IMR-90 (cell line): ENCODE measurements at regions not wholly inside any gene's neighbourhood (a gene's known extent, or its start where the extent isn't known, plus 50 kb on each side); places are given as distances from the start of the nearest gene placed in this dataset.

Experiments used
- ATAC-seq: fragments of 200-7000 bp; cut with Tn5 transposase; 2 replicates; pipeline ENCODE4 v1.9.1; 2020; ENCODE audit warnings: low read depth, mild to moderate bottlenecking, moderate library complexity
- BruUV-seq: library from RNA; stranded (reverse); fragments of 400-500 nt; replicated peaks from 2 replicates; lab custom pipeline; 2021; lab: Mats Ljungman, UMichigan
- CTCF ChIA-PET: fragments of 300-600 bp; formaldehyde crosslinking; extraction: SDS; loops from one replicate; lab custom pipeline; 2021; ENCODE audit warnings: antibody characterized with exemption; lab: Yijun Ruan, JAX
- POLR2A ChIA-PET: fragments of 300-600 bp; sonication (Branson Sonifier 250); formaldehyde crosslinking; loops from one replicate; lab custom pipeline; 2022; ENCODE audit warnings: antibody characterized with exemption; ENCODE audit not compliant: unreplicated experiment; lab: Charles Lee
- DNase-seq: peaks from one replicate; pipeline ENCODE4 v3.0.0; 2013
- H2AFZ ChIP-seq: replicated peaks from 2 replicates; pipeline ENCODE3; 2013; ENCODE audit warnings: low read length, mild to moderate bottlenecking; ENCODE audit not compliant: poor library complexity
- H2AK5ac ChIP-seq: 2 replicates; pipeline ENCODE4 v1.6.1; 2013; ENCODE audit warnings: low read depth, low read length, inconsistent platforms
- H2AK9ac ChIP-seq: replicated peaks from 2 replicates; pipeline ENCODE3; 2013; ENCODE audit warnings: mild to moderate bottlenecking, low read depth, low read length, moderate library complexity; ENCODE audit not compliant: poor library complexity
- H2BK120ac ChIP-seq: 2 replicates; pipeline ENCODE4 v1.6.1; 2013; ENCODE audit warnings: low read depth, low read length, inconsistent platforms
- H2BK15ac ChIP-seq: 3 replicates; pipeline ENCODE4 v1.6.1; 2013; ENCODE audit warnings: low read depth, low read length, inconsistent platforms
- H2BK20ac ChIP-seq: 2 replicates; pipeline ENCODE4 v1.6.1; 2013; ENCODE audit warnings: low read depth, mild to moderate bottlenecking, inconsistent platforms, low read length, moderate library complexity
- H2BK5ac ChIP-seq: 2 replicates; pipeline ENCODE4 v1.6.1; 2013; ENCODE audit warnings: mild to moderate bottlenecking, low read depth, low read length, inconsistent platforms; ENCODE audit not compliant: poor library complexity, severe bottlenecking
- H3K14ac ChIP-seq: replicated peaks from 2 replicates; pipeline ENCODE4 v1.6.1; 2013; ENCODE audit warnings: low read depth, low read length, inconsistent platforms
- H3K18ac ChIP-seq: 2 replicates; pipeline ENCODE4 v1.6.1; 2013; ENCODE audit warnings: low read depth, low read length, control low read depth
- H3K23ac ChIP-seq: 2 replicates; pipeline ENCODE4 v1.6.1; 2013; ENCODE audit warnings: low read depth, low read length, inconsistent platforms
- H3K27ac ChIP-seq: 2 replicates; pipeline ENCODE4 v1.5.1; 2013; ENCODE audit warnings: mild to moderate bottlenecking, control low read depth, low read length; ENCODE audit not compliant: insufficient read depth
- H3K27me3 ChIP-seq: 2 replicates; pipeline ENCODE4 v1.6.1; 2013; ENCODE audit warnings: low read length; ENCODE audit not compliant: control insufficient read depth, insufficient read depth
- H3K36me3 ChIP-seq: 2 replicates; pipeline ENCODE4 v1.6.1; 2013; ENCODE audit warnings: low read length, mixed read lengths; ENCODE audit not compliant: control insufficient read depth, insufficient read depth
- H3K4ac ChIP-seq: 2 replicates; pipeline ENCODE4 v1.6.1; 2013; ENCODE audit warnings: low read depth, low read length, inconsistent platforms
- H3K4me1 ChIP-seq: 2 replicates; pipeline ENCODE4 v1.6.1; 2013; ENCODE audit warnings: low read length, mixed read lengths; ENCODE audit not compliant: control insufficient read depth, insufficient read depth
- H3K4me2 ChIP-seq: 2 replicates; pipeline ENCODE4 v1.6.1; 2013; ENCODE audit warnings: low read depth, mild to moderate bottlenecking, control low read depth, low read length, moderate library complexity
- H3K4me3 ChIP-seq: 2 replicates; pipeline ENCODE4 v1.5.1; 2013; ENCODE audit warnings: low read depth, mild to moderate bottlenecking, control low read depth, low read length, moderate library complexity; ENCODE audit not compliant: insufficient read depth
- H3K56ac ChIP-seq: 2 replicates; pipeline ENCODE4 v1.6.1; 2013; ENCODE audit warnings: low read length, inconsistent platforms; ENCODE audit not compliant: insufficient read depth; ENCODE audit errors: extremely low read depth
- H3K79me1 ChIP-seq, 2 experiments: 2 replicates each; pipeline ENCODE4 v1.6.1; 2013; ENCODE audit warnings: low read length in 2 of 2, inconsistent platforms in 1 of 2, low read depth in 1 of 2
- H3K9ac ChIP-seq: 2 replicates; pipeline ENCODE4 v1.6.1; 2013; ENCODE audit warnings: low read depth, low read length, control low read depth
- H3K9me1 ChIP-seq: 2 replicates; pipeline ENCODE4 v1.6.1; 2013; ENCODE audit warnings: low read length, inconsistent platforms; ENCODE audit not compliant: insufficient read depth
- H3K9me3 ChIP-seq: 2 replicates; pipeline ENCODE4 v1.6.1; 2013; ENCODE audit warnings: low read length; ENCODE audit not compliant: control insufficient read depth, insufficient read depth
- H4K20me1 ChIP-seq: 2 replicates; pipeline ENCODE4 v1.6.1; 2013; ENCODE audit warnings: low read length, inconsistent platforms; ENCODE audit not compliant: insufficient read depth
- H4K5ac ChIP-seq: 2 replicates; pipeline ENCODE4 v1.6.1; 2013; ENCODE audit warnings: mild to moderate bottlenecking, low read depth, low read length, control low read depth
- H4K8ac ChIP-seq, 2 experiments: 2 replicates each; pipeline ENCODE4 v1.6.1; 2013; ENCODE audit warnings: low read depth in 2 of 2, low read length in 2 of 2, control low read depth in 1 of 2, inconsistent platforms in 1 of 2
- H4K91ac ChIP-seq: 2 replicates; pipeline ENCODE4 v1.6.1; 2013; ENCODE audit warnings: low read depth, low read length, inconsistent platforms; ENCODE audit not compliant: insufficient read depth
- BHLHE40 ChIP-seq: fragments of 150-350 bp; IDR thresholded peaks from 2 replicates; pipeline ENCODE4 v1.6.1; 2016; ENCODE audit warnings: mild to moderate bottlenecking, low read depth, low read length
- MAFK ChIP-seq: IDR thresholded peaks from 2 replicates; pipeline ENCODE4 v1.6.1; 2012; ENCODE audit warnings: low read depth, low read length, improper control_type of control experiment
- MAZ ChIP-seq: IDR thresholded peaks from 2 replicates; pipeline ENCODE4 v1.6.1; 2012; ENCODE audit warnings: low read depth, mild to moderate bottlenecking, low read length, improper control_type of control experiment, moderate library complexity, borderline replicate concordance
- MXI1 ChIP-seq: IDR thresholded peaks from 2 replicates; pipeline ENCODE4 v1.6.1; 2012; ENCODE audit warnings: low read depth, mild to moderate bottlenecking, low read length, moderate library complexity, borderline replicate concordance
- NFE2L2 ChIP-seq: fragments of 150-350 bp; IDR thresholded peaks from 2 replicates; pipeline ENCODE4 v1.6.1; 2016; ENCODE audit warnings: low read depth, mild to moderate bottlenecking, low read length
- RAD21 ChIP-seq: IDR thresholded peaks from 2 replicates; pipeline ENCODE4 v1.6.1; 2012; ENCODE audit warnings: low read length, improper control_type of control experiment
- RFX5 ChIP-seq: IDR thresholded peaks from 2 replicates; pipeline ENCODE4 v1.8.0; 2012; ENCODE audit warnings: low read depth, mild to moderate bottlenecking, low read length, moderate library complexity
- WGBS, 2 experiments: methylation state at CpG; one replicate each; pipeline versions ENCODE4 v1.1.5 to v1.1.7; 2013; ENCODE audit warnings: missing lambda C conversion rate in 2 of 2; ENCODE audit not compliant: insufficient read length in 1 of 2; ENCODE audit errors: extremely low coverage in 2 of 2; 5-methylcytosine and 5-hydroxymethylcytosine counted together
- dilution Hi-C: fragments of 300-500 bp; cut with HindIII; formaldehyde crosslinking; loops from one replicate; pipeline ENCODE4 v1.14.3; 2018; ENCODE audit warnings: low sequenced_read_pairs; ENCODE audit not compliant: unreplicated experiment
- in situ Hi-C: fragments of 300-500 bp; cut with MboI; formaldehyde crosslinking; loops from 3 replicates; pipeline ENCODE4 v1.14.3; 2019; ENCODE audit warnings: low sequenced_read_pairs, inconsistent platforms, mixed read lengths
- intact Hi-C: fragments of 100-400 bp; cut with micrococcal nuclease; formaldehyde crosslinking; loops from 2 replicates; pipeline ENCODE4 v1.10.0; 2022

DNA sequence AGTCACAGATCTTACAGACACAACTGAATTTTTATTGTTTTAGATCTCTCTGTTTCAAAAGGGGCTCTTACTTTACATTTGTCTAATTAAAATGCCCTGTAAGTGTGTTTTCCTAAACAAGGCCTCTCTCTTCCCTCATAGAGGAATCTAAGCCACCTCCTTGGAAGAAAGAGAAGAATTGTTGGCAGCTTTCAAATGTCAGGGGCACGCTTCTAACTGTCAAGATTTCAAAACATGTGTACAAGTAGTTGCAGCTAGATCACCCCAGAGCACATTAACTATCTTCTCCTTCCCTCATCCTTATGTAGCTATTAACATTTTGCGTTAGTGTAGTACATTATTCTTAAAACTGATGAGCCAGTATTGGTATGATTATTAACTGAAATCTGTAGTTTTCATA lies 266.5 kb upstream of the BOD1L1 start:
- TF ChIP-seq NFE2L2, result no peak
- TF ChIP-seq RAD21, result no peak
- TF ChIP-seq BHLHE40, result no peak
- TF ChIP-seq RFX5, result no peak
- no peak for TF ChIP-seq MAZ
- TF ChIP-seq MAFK, result no peak
- peak; percentile 64; the same call in 1 of the 2 replicates for TF ChIP-seq MXI1
- Histone ChIP-seq H3K4me3 (no peak overlapping the region), H3K4me2 (no peak overlapping the region), H4K8ac (peak overlapping the region; percentile 96 to 98), H3K14ac (peak overlapping the region; percentile 98; the same call in 1 of the 2 replicates), H3K9me1 (peaks cover 16% of the 10 kb centered on the region), H3K27me3 (no peaks in the 10 kb centered on the region), H4K20me1 (no peaks in the 10 kb centered on the region), H3K18ac (peak overlapping the region; percentile 96; the same call in 1 of the 2 replicates), H2AFZ (no peak overlapping the region), H3K9ac (no peak overlapping the region), H2BK120ac (peak overlapping the region; percentile 100), H3K23ac (peak overlapping the region; percentile 84; the same call in 1 of the 2 replicates), H2AK5ac (no peak overlapping the region), H3K36me3 (no peaks in the 10 kb centered on the region), H3K79me1 (peaks cover 0 to 9% of the 10 kb centered on the region in 2 experiments; a peak in 2 of 4 replicates), H2BK5ac (peak overlapping the region; percentile 99), H2AK9ac (no peak overlapping the region), H3K56ac (no peak overlapping the region), H3K27ac (peak overlapping the region; percentile 72; the same call in 1 of the 2 replicates), H2BK15ac (peak overlapping the region; percentile 99; the same call in 2 of the 3 replicates), H4K5ac (peak overlapping the region; percentile 80; the same call in 1 of the 2 replicates), H3K4me1 (peaks cover 25% of the 10 kb centered on the region), H3K4ac (peak overlapping the region; percentile 100), H4K91ac (peak overlapping the region; percentile 35; the same call in 1 of the 2 replicates), H2BK20ac (peak overlapping the region; percentile 99), H3K9me3 (no peaks in the 10 kb centered on the region)
- in situ Hi-C loops (loop anchor here (10.0 kb wide), 1 partner anchor 1111 kb away; the partner anchor contains the start of gene CPEB2), intact Hi-C loops (loop anchor here (1.0 to 5.0 kb wide), 3 partner anchors 9 to 1108 kb away; partner anchors contain the start of gene CPEB2), dilution Hi-C loops (no loop called here)
- ATAC-seq (no peak), DNase-seq (no peak)
- WGBS, 2 experiments, result no CpG with 5 or more reads among the region's 2 CpGs
- ChIA-PET POLR2A (no interaction called here), CTCF (interaction anchor here (1.0 kb wide), 1 partner anchor 13 kb away, joined by 3 read pairs; no protein-coding TSS in a partner anchor)
- no TSS peak for BruUV-seq
